ENCODE measurements at regions not wholly inside any gene's neighbourhood (a gene's known extent, or its start where the extent isn't known, plus 50 kb on each side); places are given as distances from the start of the nearest gene placed in this dataset.

DNA sequence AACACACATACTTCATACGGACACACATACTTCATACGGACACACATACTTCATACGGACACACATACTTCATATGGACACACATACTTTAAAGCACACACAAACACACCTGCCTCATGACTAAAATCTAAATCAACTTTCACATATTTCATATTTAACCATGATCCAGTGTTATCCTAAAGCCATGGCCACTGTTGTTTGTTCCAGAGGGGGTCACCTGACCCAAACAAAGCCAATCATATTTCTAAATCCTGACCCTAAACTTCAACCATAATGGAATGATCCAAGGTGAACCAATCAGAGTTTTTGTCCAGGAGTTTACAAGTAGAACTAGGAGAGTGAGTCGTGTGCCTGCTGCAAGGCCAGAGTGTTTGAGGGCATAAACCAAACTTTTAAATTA is 97.2 kb upstream of the KIT start (continued):
- TF ChIP-seq, protein P1, sequence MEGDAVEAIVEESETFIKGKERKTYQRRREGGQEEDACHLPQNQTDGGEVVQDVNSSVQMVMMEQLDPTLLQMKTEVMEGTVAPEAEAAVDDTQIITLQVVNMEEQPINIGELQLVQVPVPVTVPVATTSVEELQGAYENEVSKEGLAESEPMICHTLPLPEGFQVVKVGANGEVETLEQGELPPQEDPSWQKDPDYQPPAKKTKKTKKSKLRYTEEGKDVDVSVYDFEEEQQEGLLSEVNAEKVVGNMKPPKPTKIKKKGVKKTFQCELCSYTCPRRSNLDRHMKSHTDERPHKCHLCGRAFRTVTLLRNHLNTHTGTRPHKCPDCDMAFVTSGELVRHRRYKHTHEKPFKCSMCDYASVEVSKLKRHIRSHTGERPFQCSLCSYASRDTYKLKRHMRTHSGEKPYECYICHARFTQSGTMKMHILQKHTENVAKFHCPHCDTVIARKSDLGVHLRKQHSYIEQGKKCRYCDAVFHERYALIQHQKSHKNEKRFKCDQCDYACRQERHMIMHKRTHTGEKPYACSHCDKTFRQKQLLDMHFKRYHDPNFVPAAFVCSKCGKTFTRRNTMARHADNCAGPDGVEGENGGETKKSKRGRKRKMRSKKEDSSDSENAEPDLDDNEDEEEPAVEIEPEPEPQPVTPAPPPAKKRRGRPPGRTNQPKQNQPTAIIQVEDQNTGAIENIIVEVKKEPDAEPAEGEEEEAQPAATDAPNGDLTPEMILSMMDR (IDR thresholded peaks at IDR 0.05; ENCODE audit: control extremely low read depth in 1 of 3, insufficient read depth in 1 of 3, low read depth in 1 of 3, low read length in 3 of 3) = no peak
- TF ChIP-seq CHD2 (IDR thresholded peaks at IDR 0.05; ENCODE audit: low read length) (no peak), ZNF274 (IDR thresholded peaks at IDR 0.05; ENCODE audit: borderline replicate concordance, extremely low read depth, low read length) (no peak), EZH2 (IDR thresholded peaks at IDR 0.05; ENCODE audit: low read depth, low read length, severe bottlenecking) (no peak), MAFK (IDR thresholded peaks at IDR 0.05; ENCODE audit: low read depth, low read length) (no peak)
